Mammary epithelial cell (primary cell): ENCODE measurements at regions not wholly inside any gene's neighbourhood (a gene's known extent, or its start where the extent isn't known, plus 50 kb on each side); places are given as distances from the start of the nearest gene placed in this dataset.

Source experiments
- EZH2 ChIP-seq: IDR thresholded peaks from 2 replicates; pipeline ENCODE4 v1.6.1; 2012; ENCODE audit warnings: low read length, inconsistent platforms, borderline replicate concordance
- TF ChIP-seq, protein P1 (sequence below), 2 donors: IDR thresholded peaks in 1 of 2; conservative IDR thresholded peaks in 1 of 2; 2 replicates each; pipeline ENCODE4 v1.5.1; 2011 to 2012; ENCODE audit warnings: inconsistent platforms in 2 of 2, low read length in 2 of 2, mild to moderate bottlenecking in 2 of 2, control low read depth in 1 of 2, low read depth in 1 of 2; ENCODE audit not compliant: insufficient read depth in 1 of 2; ENCODE audit errors: extremely low read depth in 1 of 2

DNA sequence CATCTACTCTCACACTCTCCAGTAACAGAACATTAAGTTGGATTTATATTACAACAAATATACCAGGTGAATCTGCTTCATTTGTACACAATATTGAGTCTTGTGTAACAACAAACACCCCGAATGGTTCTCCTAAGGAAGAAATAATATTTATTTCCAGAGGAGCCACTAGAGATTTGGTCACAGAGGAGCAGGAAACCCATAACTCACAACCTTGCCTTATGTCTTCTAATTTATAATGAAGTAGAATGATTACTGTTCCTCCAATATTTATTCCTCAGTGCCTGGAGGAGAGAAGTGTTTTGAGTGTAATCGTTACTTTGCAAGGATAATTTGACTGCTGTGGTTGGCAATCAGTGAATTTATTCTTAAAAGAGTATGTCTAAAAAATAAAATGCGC lies 1243.7 kb upstream of the PCDH20 start:
- TF ChIP-seq, protein P1, sequence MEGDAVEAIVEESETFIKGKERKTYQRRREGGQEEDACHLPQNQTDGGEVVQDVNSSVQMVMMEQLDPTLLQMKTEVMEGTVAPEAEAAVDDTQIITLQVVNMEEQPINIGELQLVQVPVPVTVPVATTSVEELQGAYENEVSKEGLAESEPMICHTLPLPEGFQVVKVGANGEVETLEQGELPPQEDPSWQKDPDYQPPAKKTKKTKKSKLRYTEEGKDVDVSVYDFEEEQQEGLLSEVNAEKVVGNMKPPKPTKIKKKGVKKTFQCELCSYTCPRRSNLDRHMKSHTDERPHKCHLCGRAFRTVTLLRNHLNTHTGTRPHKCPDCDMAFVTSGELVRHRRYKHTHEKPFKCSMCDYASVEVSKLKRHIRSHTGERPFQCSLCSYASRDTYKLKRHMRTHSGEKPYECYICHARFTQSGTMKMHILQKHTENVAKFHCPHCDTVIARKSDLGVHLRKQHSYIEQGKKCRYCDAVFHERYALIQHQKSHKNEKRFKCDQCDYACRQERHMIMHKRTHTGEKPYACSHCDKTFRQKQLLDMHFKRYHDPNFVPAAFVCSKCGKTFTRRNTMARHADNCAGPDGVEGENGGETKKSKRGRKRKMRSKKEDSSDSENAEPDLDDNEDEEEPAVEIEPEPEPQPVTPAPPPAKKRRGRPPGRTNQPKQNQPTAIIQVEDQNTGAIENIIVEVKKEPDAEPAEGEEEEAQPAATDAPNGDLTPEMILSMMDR (conservative IDR thresholded peaks at IDR 0.05 in 1 of 2, IDR thresholded peaks at IDR 0.05 in 1 of 2; ENCODE audit: extremely low read depth in 1 of 2, insufficient read depth in 1 of 2, low read depth in 1 of 2, low read length in 2 of 2): no peak
- no peak for TF ChIP-seq EZH2
